ENCODE measurements at regions not wholly inside any gene's neighbourhood (a gene's known extent, or its start where the extent isn't known, plus 50 kb on each side); places are given as distances from the start of the nearest gene placed in this dataset.
"Not testable (repeated sequence)": the region's sequence is repeated elsewhere in the genome, so short reads cannot be mapped to it uniquely, and the experiment has no call there.

DNA sequence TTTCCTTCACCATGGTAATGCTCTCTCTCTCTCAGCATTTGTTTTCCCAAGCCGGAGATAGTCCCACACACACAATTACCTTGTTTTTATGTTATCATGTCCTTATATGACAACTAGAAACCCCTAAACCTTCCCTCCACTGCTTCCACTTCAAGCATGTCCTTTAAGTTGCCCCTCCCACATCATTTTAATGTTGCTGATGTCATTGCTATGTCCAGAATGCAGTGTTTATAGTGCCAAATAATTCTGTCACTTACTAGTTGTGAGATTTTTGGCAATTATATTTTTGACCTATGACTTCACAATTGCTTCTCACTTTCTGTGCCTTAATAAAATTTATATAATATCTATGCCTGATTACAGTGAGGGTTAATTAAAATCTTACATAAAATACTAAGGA is 645.9 kb downstream of the XPNPEP1 start:
- Mint-ChIP-seq H3K9me3 (ENCODE audit: low read depth) (peaks cover 2% of the 10 kb centered on the region), H3K36me3 (no peaks in the 10 kb centered on the region), H3K27ac (no peak overlapping the region), H3K27me3 (no peaks in the 10 kb centered on the region), H3K4me1 (no peaks in the 10 kb centered on the region), H3K4me3 (no peak overlapping the region)
- DNase-seq, result no peak
- no peak for ATAC-seq
- CTCF ChIA-PET, result no interaction called here

- Mint-ChIP-seq H3K4me3 (no peak overlapping the region), H3K27ac (no peak overlapping the region), H3K36me3 (no peaks in the 10 kb centered on the region), H3K9me3 (ENCODE audit: low read depth) (peaks cover 2% of the 10 kb centered on the region), H3K4me1 (no peaks in the 10 kb centered on the region), H3K27me3 (no peaks in the 10 kb centered on the region)
- CTCF ChIA-PET, result no interaction called here
- DNase-seq (no peak), ATAC-seq (no peak)
Measured at GRCh38 chr10:109275960-109276359, 647.4 kb downstream of the XPNPEP1 start.

DNA sequence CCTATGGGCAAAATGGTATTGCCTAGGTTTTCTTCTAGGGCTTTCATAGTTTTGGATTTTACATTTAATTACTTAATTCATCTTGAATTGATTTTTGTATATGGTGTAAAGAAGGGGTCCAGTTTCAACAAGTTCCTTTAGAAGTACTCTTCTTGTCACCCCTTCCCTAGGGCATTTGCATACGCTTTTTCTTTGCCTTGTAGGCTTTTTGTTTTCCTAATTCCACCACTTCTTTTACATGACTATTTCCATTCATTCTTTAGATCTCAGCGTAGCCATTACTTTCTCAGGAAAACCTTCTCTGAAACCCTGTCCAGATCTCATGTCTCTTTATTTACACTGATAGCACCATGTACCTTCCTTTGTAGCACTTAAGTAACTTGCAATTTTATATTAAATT is 648.6 kb downstream of the XPNPEP1 start:
- no peaks in the 10 kb centered on the region for H3K27me3 Mint-ChIP-seq
- ATAC-seq (no peak), DNase-seq (no peak)
- H3K27ac Mint-ChIP-seq, result no peak overlapping the region
- H3K36me3 Mint-ChIP-seq, result no peaks in the 10 kb centered on the region
- H3K4me1 Mint-ChIP-seq, result no peaks in the 10 kb centered on the region
- CTCF ChIA-PET, result no interaction called here
- no peak overlapping the region for H3K4me3 Mint-ChIP-seq
- peaks cover 3% of the 10 kb centered on the region for H3K9me3 Mint-ChIP-seq (ENCODE audit: low read depth)

DNA sequence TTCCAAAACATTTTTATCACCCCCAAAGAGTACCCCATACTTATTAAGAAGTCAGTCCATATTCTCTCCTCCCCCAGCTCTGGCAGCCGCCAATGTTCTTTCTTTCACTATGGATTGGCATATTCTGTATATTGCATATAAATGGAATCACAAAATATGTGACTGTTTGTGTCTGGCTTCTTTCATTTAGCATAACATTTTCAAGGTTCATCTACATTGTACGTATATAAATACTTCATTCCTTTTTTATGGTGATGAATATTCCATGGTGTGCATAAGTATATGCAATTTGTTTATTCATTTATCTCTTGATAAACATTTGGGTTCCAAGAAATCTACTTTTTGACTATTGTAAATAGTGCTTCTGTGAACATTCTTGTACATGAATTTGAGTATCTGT is 653.1 kb downstream of the XPNPEP1 start:
- Mint-ChIP-seq H3K27ac (no peak overlapping the region), H3K4me1 (no peaks in the 10 kb centered on the region), H3K27me3 (no peaks in the 10 kb centered on the region), H3K36me3 (no peaks in the 10 kb centered on the region), H3K4me3 (no peak overlapping the region), H3K9me3 (ENCODE audit: low read depth) (peaks cover 9% of the 10 kb centered on the region)
- CTCF ChIA-PET, result no interaction called here
- ATAC-seq (no peak), DNase-seq (no peak)

DNA sequence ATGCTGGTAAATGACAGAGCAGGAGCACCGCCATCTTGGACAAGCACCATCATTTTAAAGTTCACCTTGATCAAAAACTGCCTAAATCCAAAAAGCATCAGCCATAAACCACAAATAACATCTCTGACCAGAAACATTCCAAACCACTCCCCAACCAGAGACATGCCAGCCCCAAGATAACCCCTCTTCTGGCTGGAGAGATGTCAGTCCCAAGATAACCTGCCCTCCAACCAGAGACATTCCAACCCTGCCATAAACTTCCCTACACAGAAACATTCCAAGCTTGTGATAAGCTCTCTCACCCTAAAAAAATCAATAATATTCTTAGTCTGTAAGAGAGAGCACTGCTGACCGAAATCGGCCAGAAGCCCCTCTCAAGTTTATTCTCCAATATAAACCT is 659.3 kb downstream of the XPNPEP1 start:
- DNase-seq (no peak), ATAC-seq (no peak)
- Mint-ChIP-seq H3K27me3 (no peaks in the 10 kb centered on the region), H3K4me3 (no peak overlapping the region), H3K36me3 (no peaks in the 10 kb centered on the region), H3K27ac (no peak overlapping the region), H3K4me1 (no peaks in the 10 kb centered on the region), H3K9me3 (ENCODE audit: low read depth) (peaks cover 10% of the 10 kb centered on the region)
- CTCF ChIA-PET, result no interaction called here

GRCh38 chr10:109261231-109261630 is 662.1 kb downstream of the XPNPEP1 start:
- H3K36me3 Mint-ChIP-seq, result no peaks in the 10 kb centered on the region
- no peak overlapping the region for H3K27ac Mint-ChIP-seq
- ATAC-seq, result no peak
- no peak for DNase-seq
- H3K27me3 Mint-ChIP-seq, result no peaks in the 10 kb centered on the region
- H3K4me1 Mint-ChIP-seq, result no peaks in the 10 kb centered on the region
- H3K4me3 Mint-ChIP-seq, result no peak overlapping the region
- CTCF ChIA-PET, result no interaction called here
- H3K9me3 Mint-ChIP-seq (ENCODE audit: low read depth), result peaks cover 7% of the 10 kb centered on the region

DNA sequence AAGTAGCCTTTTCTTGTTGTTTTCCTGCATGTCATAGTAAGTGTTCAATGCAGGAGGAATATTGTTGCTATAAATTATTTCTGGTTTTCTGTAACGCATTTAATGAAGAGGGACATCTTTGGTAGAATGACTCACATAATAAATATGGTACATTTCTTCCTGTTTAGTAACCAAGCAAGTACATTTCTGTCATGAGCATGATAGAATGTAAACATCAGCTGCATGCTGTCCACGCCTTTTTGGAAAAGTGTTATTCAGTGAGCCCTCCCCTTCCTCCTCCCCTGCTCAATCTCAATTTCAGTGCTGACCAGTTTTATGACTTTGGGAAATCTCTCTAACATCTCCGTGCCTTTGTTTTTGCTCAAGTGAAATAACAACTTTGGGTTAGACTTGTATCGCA is 664.0 kb downstream of the XPNPEP1 start:
- H3K9me3 Mint-ChIP-seq (ENCODE audit: low read depth), result peaks cover 4% of the 10 kb centered on the region
- no peaks in the 10 kb centered on the region for H3K4me1 Mint-ChIP-seq
- CTCF ChIA-PET, result no interaction called here
- DNase-seq (no peak), ATAC-seq (no peak)
- no peak overlapping the region for H3K4me3 Mint-ChIP-seq
- H3K27ac Mint-ChIP-seq, result no peak overlapping the region
- no peaks in the 10 kb centered on the region for H3K27me3 Mint-ChIP-seq
- no peaks in the 10 kb centered on the region for H3K36me3 Mint-ChIP-seq

DNA sequence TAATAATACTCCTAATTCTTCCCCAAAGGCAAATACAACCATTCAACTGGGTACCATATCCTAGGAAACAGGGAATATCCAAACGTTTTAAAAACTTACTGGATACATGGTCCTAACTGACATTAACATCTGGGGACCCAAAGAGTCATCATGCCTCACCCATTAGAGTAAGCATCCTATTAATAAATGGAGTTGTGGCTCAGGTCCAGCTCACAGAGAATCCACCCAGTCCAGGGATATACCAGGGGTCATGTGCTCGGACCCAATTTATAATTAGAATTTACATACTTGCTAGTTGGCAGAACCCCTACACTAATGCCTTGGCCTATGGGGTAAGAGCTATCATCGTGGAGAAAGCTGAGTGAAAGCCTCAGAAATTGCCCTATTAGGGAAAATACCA is 670.0 kb downstream of the XPNPEP1 start:
- Mint-ChIP-seq H3K36me3 (no peaks in the 10 kb centered on the region), H3K4me3 (no peak overlapping the region), H3K27ac (no peak overlapping the region), H3K27me3 (no peaks in the 10 kb centered on the region), H3K4me1 (no peaks in the 10 kb centered on the region), H3K9me3 (ENCODE audit: low read depth) (peaks cover 3% of the 10 kb centered on the region)
- CTCF ChIA-PET, result no interaction called here
- DNase-seq, result no peak
- no peak for ATAC-seq

DNA sequence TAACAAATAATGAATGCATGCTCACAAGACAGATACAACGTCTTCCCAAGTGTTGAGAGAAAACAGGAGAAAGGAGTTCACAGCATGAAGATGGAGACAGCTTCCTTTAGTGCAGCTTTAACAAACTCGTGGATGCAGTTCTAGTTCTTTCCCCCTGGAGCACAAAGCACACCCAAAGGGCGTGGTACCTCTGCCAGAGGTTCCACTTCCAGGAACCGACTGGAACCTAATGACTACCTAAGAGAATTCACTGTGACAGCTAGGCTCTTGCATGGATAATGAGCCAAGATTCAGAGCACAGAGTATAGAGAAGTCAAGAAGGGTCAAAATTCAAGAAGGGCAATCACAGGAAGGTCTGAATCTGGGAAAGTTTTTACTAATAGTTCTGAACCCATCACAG is 673.2 kb downstream of the XPNPEP1 start:
- H3K4me1 Mint-ChIP-seq, result no peaks in the 10 kb centered on the region
- CTCF ChIA-PET, result interaction anchor here (0.6 kb wide), 1 partner anchor 235 kb away, joined by 3 read pairs; no protein-coding TSS in a partner anchor
- H3K9me3 Mint-ChIP-seq (ENCODE audit: low read depth), result peaks cover 3% of the 10 kb centered on the region
- no peak overlapping the region for H3K27ac Mint-ChIP-seq
- H3K4me3 Mint-ChIP-seq, result no peak overlapping the region
- ATAC-seq (no peak), DNase-seq (no peak)
- no peaks in the 10 kb centered on the region for H3K36me3 Mint-ChIP-seq
- H3K27me3 Mint-ChIP-seq, result no peaks in the 10 kb centered on the region

GRCh38 chr10:109247814-109248213 is 675.5 kb downstream of the XPNPEP1 start:
- Mint-ChIP-seq H3K36me3 (no peaks in the 10 kb centered on the region), H3K4me1 (no peaks in the 10 kb centered on the region), H3K27ac (no peak overlapping the region), H3K4me3 (no peak overlapping the region), H3K27me3 (no peaks in the 10 kb centered on the region), H3K9me3 (ENCODE audit: low read depth) (peaks cover 11% of the 10 kb centered on the region)
- CTCF ChIA-PET, result no interaction called here
- DNase-seq (no peak), ATAC-seq (no peak)

DNA sequence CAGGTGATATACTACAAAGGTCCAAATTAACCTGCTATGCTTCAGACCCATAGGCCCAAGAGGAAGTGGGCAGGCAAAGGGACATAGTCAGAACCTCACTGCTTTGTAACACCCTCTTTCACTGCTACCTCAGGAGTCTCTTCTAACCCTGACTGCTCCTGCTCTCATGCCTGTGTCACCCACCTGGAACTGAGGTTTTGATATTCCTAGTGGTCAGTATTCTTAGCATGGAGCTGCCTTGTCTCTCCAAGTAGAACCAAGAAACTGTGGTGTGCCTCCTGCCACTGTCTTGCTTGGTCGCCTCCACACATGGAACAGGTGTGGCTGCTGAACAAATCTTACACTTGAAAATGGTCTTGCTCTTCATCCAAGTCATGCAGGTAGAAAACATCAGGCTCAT is 677.5 kb downstream of the XPNPEP1 start:
- H3K27ac Mint-ChIP-seq, result no peak overlapping the region
- no peak overlapping the region for H3K4me3 Mint-ChIP-seq
- no peak for DNase-seq
- H3K27me3 Mint-ChIP-seq, result no peaks in the 10 kb centered on the region
- H3K4me1 Mint-ChIP-seq, result no peaks in the 10 kb centered on the region
- H3K36me3 Mint-ChIP-seq, result no peaks in the 10 kb centered on the region
- peaks cover 8% of the 10 kb centered on the region for H3K9me3 Mint-ChIP-seq (ENCODE audit: low read depth)
- ATAC-seq, result no peak
- CTCF ChIA-PET, result no interaction called here

- Mint-ChIP-seq H3K36me3 (no peaks in the 10 kb centered on the region), H3K27me3 (no peaks in the 10 kb centered on the region), H3K9me3 (ENCODE audit: low read depth) (peaks cover 16% of the 10 kb centered on the region), H3K4me1 (no peaks in the 10 kb centered on the region), H3K4me3 (no peak overlapping the region), H3K27ac (no peak overlapping the region)
- CTCF ChIA-PET, result no interaction called here
- DNase-seq, result no peak
- ATAC-seq, result no peak
Measured at GRCh38 chr10:109239371-109239770, 683.9 kb downstream of the XPNPEP1 start.

DNA sequence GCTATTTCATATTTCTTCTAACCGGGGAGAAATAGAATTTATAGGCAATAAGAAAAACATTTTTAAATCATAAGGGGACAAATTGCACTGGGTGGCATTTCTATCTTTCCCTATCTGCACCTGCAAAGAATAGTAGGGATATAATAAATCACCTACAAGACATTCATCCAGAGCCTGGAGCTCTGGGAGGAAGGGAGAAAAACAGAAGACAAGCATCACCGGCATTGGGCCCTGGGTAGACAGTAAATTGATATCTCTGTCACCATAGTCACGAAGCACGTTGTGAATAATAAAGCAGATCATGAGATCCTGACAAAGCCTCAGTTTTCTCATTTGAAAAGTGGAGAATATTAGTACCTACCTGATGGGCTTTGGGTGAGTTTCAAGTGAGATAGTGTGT is 685.6 kb downstream of the XPNPEP1 start:
- peaks cover 8% of the 10 kb centered on the region for H3K9me3 Mint-ChIP-seq (ENCODE audit: low read depth)
- no peaks in the 10 kb centered on the region for H3K36me3 Mint-ChIP-seq
- DNase-seq (no peak), ATAC-seq (no peak)
- CTCF ChIA-PET, result no interaction called here
- no peaks in the 10 kb centered on the region for H3K4me1 Mint-ChIP-seq
- H3K4me3 Mint-ChIP-seq, result no peak overlapping the region
- H3K27me3 Mint-ChIP-seq, result no peaks in the 10 kb centered on the region
- no peak overlapping the region for H3K27ac Mint-ChIP-seq

GRCh38 chr10:109237050-109237449 is 686.3 kb downstream of the XPNPEP1 start:
- Mint-ChIP-seq H3K27ac (no peak overlapping the region), H3K36me3 (no peaks in the 10 kb centered on the region), H3K4me1 (no peaks in the 10 kb centered on the region), H3K9me3 (ENCODE audit: low read depth) (peaks cover 8% of the 10 kb centered on the region), H3K4me3 (no peak overlapping the region), H3K27me3 (no peaks in the 10 kb centered on the region)
- no peak for ATAC-seq
- CTCF ChIA-PET, result no interaction called here
- no peak for DNase-seq

DNA sequence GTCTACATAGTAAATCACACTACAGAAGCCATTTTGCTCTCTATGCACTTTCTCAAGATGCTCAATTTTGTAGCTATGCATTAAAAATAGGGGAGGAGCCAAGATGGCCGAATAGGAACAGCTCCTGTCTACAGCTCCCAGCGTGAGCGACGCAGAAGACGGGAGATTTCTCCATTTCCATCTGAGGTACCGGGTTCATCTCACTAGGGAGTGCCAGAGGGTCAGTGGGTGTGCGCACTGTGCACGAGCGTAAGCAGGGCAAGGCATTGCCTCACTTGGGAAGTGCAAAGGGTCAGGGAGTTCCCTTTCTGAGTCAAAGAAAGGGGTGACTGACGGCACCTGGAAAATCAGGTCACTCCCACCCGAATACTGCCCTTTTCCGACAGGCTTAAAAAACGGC is 699.8 kb downstream of the XPNPEP1 start:
- H3K36me3 Mint-ChIP-seq; CTCF ChIA-PET; DNase-seq; H3K9me3 Mint-ChIP-seq (ENCODE audit: low read depth); H3K4me1 Mint-ChIP-seq; H3K27me3 Mint-ChIP-seq; H3K4me3 Mint-ChIP-seq; ATAC-seq; H3K27ac Mint-ChIP-seq: not testable (repeated sequence)

Data from activated CD8-positive, alpha-beta memory T cell treated with anti-CD3 and anti-CD28 coated beads, Interleukin-2, amount 10 ng/mL, durations not matched to agents 7 days and 5 days (primary cell).